H1 (cell line): ENCODE measurements at regions not wholly inside any gene's neighbourhood (a gene's known extent, or its start where the extent isn't known, plus 50 kb on each side); places are given as distances from the start of the nearest gene placed in this dataset.

Experiments used
- CTCF ChIA-PET: fragments of 300-600 bp; sonication (Branson Sonifier 250); formaldehyde crosslinking; loops from one replicate; lab custom pipeline; 2021; ENCODE audit not compliant: partially characterized antibody; lab: Charles Lee
- POLR2A ChIA-PET: fragments of 300-600 bp; sonication (Branson Sonifier 250); formaldehyde crosslinking; loops from one replicate; lab custom pipeline; 2021; ENCODE audit warnings: inconsistent platforms; ENCODE audit not compliant: partially characterized antibody; lab: Charles Lee
- DNase-seq, 2 experiments: peaks; one replicate each; pipeline versions ENCODE4 v3.0.0 to v3.0.0-alpha.2; 2010 to 2022; ENCODE audit warnings: low spot score in 2 of 2, low read depth in 1 of 2, mixed read lengths in 1 of 2
- FAIRE-seq: peaks from 2 replicates; lab custom pipeline; 2011; peaks lifted over from hg19 to GRCh38; lab: Jason Lieb, UNC
- H2AFZ ChIP-seq: 2 replicates; pipeline ENCODE4 v1.8.1; 2012; ENCODE audit warnings: low read length, inconsistent platforms
- H2AK5ac ChIP-seq: 2 replicates; pipeline ENCODE4 v1.6.1; 2013; ENCODE audit warnings: low read depth, low read length
- H2BK120ac ChIP-seq: replicated peaks from 2 replicates; pipeline ENCODE3; 2013; ENCODE audit warnings: low read depth, low read length, inconsistent platforms
- H2BK12ac ChIP-seq: 2 replicates; pipeline ENCODE4 v1.6.1; 2013; ENCODE audit warnings: low read depth, low read length
- H2BK15ac ChIP-seq: 2 replicates; pipeline ENCODE4 v1.6.1; 2013; ENCODE audit warnings: low read length
- H2BK20ac ChIP-seq: 2 replicates; pipeline ENCODE4 v1.6.1; 2013; ENCODE audit warnings: low read length
- H2BK5ac ChIP-seq: 2 replicates; pipeline ENCODE4 v1.6.1; 2013; ENCODE audit warnings: low read depth, low read length
- H3K14ac ChIP-seq: 2 replicates; pipeline ENCODE4 v1.6.1; 2013; ENCODE audit warnings: inconsistent platforms; ENCODE audit not compliant: insufficient read length
- H3K18ac ChIP-seq: 2 replicates; pipeline ENCODE4 v1.6.1; 2013; ENCODE audit warnings: low read length; ENCODE audit errors: extremely low read depth
- H3K23ac ChIP-seq: 2 replicates; pipeline ENCODE4 v1.6.1; 2013; ENCODE audit warnings: inconsistent platforms; ENCODE audit not compliant: insufficient read length
- H3K23me2 ChIP-seq: 2 replicates; pipeline ENCODE4 v1.6.1; 2013; ENCODE audit warnings: low read depth, low read length
- H3K27ac ChIP-seq: 2 replicates; pipeline ENCODE4 v1.6.1; 2011; ENCODE audit warnings: low read depth, low read length, inconsistent platforms
- H3K27me3 ChIP-seq, 4 experiments: replicated peaks in 1 of 4; 1 replicate in 1 of 4; 2 replicates in 3 of 4; pipeline versions ENCODE4 v1.6.1 to v1.8.1; 2011 to 2013; ENCODE audit warnings: low read length in 3 of 4, mild to moderate bottlenecking in 3 of 4, inconsistent platforms in 2 of 4, mixed read lengths in 2 of 4, moderate library complexity in 1 of 4; ENCODE audit not compliant: control insufficient read depth in 3 of 4, insufficient read depth in 3 of 4; ENCODE audit errors: extremely low read depth in 1 of 4
- H3K36me3 ChIP-seq, 4 experiments: 2 replicates each; pipeline versions ENCODE4 v1.6.1 to v1.8.1; 2011 to 2013; ENCODE audit warnings: mild to moderate bottlenecking in 4 of 4, low read length in 3 of 4, moderate library complexity in 2 of 4, control low read depth in 1 of 4, inconsistent platforms in 1 of 4; ENCODE audit not compliant: insufficient read depth in 4 of 4, control insufficient read depth in 2 of 4
- H3K4ac ChIP-seq: replicated peaks from 2 replicates; pipeline ENCODE3; 2013; ENCODE audit warnings: low read length, low read depth, mixed read lengths, inconsistent platforms; ENCODE audit not compliant: insufficient read length
- H3K4me1 ChIP-seq, 4 experiments: replicated peaks in 1 of 4; 1 replicate in 1 of 4; 2 replicates in 3 of 4; pipeline versions ENCODE4 v1.6.1 to v1.8.1; 2011 to 2013; ENCODE audit warnings: low read length in 3 of 4, inconsistent platforms in 2 of 4, mixed read lengths in 1 of 4; ENCODE audit not compliant: insufficient read depth in 4 of 4, control insufficient read depth in 3 of 4
- H3K4me2 ChIP-seq, 2 experiments: 2 replicates each; pipeline versions ENCODE4 v1.6.1 to v1.8.1; 2011 to 2013; ENCODE audit warnings: low read depth in 2 of 2, low read length in 2 of 2, control low read depth in 1 of 2, inconsistent platforms in 1 of 2, mild to moderate bottlenecking in 1 of 2; ENCODE audit not compliant: insufficient read depth in 1 of 2
- H3K4me3 ChIP-seq, 4 experiments: fragments of 200-600, 300-600 bp in 1 of 4; sonication (generic), shearing (Covaris generic), sonication (Bioruptor Twin) in 1 of 4; 2 replicates each; pipeline versions ENCODE4 v1.5.1 to v1.8.1; 2011 to 2016; ENCODE audit warnings: low read length in 4 of 4, low read depth in 3 of 4, control low read depth in 2 of 4, inconsistent platforms in 2 of 4, mild to moderate bottlenecking in 2 of 4, mixed read lengths in 1 of 4, moderate library complexity in 1 of 4; ENCODE audit not compliant: insufficient read depth in 2 of 4; ENCODE audit errors: extremely low read depth in 1 of 4
- H3K56ac ChIP-seq: replicated peaks from 2 replicates; pipeline ENCODE3; 2013; ENCODE audit warnings: low read depth, mild to moderate bottlenecking, mixed read lengths, low read length, inconsistent platforms; ENCODE audit not compliant: insufficient read length
- H3K79me1 ChIP-seq: 2 replicates; pipeline ENCODE4 v1.6.1; 2013; ENCODE audit warnings: low read depth, low read length, control low read depth
- H3K79me2 ChIP-seq, 2 experiments: 2 replicates each; pipeline versions ENCODE4 v1.6.1 to v1.8.1; 2012 to 2013; ENCODE audit warnings: low read length in 2 of 2, mild to moderate bottlenecking in 2 of 2, inconsistent platforms in 1 of 2; ENCODE audit not compliant: insufficient read depth in 2 of 2, control insufficient read depth in 1 of 2
- H3K9ac ChIP-seq, 4 experiments: replicated peaks in 1 of 4; 1 replicate in 1 of 4; 2 replicates in 3 of 4; pipeline versions ENCODE4 v1.6.1 to v1.8.1; 2011 to 2013; ENCODE audit warnings: low read depth in 3 of 4, low read length in 3 of 4, control low read depth in 2 of 4, mild to moderate bottlenecking in 2 of 4, moderate library complexity in 2 of 4, inconsistent platforms in 1 of 4; ENCODE audit errors: extremely low read depth in 1 of 4
- H3K9me3 ChIP-seq, 2 experiments: 2 replicates each; pipeline versions ENCODE4 v1.6.1 to v1.8.1; 2012 to 2013; ENCODE audit warnings: mild to moderate bottlenecking in 2 of 2, moderate library complexity in 2 of 2, control low read depth in 1 of 2, inconsistent platforms in 1 of 2, low read depth in 1 of 2, low read length in 1 of 2, mixed read lengths in 1 of 2; ENCODE audit not compliant: insufficient read depth in 2 of 2
- H4K20me1 ChIP-seq, 2 experiments: replicated peaks in 1 of 2; 2 replicates each; pipeline versions ENCODE3 to v1.8.1; 2011 to 2013; ENCODE audit warnings: inconsistent platforms in 2 of 2, low read length in 2 of 2, mild to moderate bottlenecking in 1 of 2; ENCODE audit not compliant: insufficient read depth in 2 of 2, control insufficient read depth in 1 of 2
- H4K5ac ChIP-seq: 2 replicates; pipeline ENCODE4 v1.6.1; 2013; ENCODE audit warnings: low read length, low read depth, mixed read lengths, inconsistent platforms; ENCODE audit not compliant: insufficient read length
- H4K8ac ChIP-seq: 2 replicates; pipeline ENCODE4 v1.8.0; 2013; ENCODE audit warnings: mild to moderate bottlenecking, moderate library complexity, low read length, inconsistent platforms; ENCODE audit not compliant: insufficient read depth; ENCODE audit errors: extremely low read depth
- H4K91ac ChIP-seq: replicated peaks from 2 replicates; pipeline ENCODE3; 2013; ENCODE audit warnings: low read length, mixed read lengths, inconsistent platforms; ENCODE audit not compliant: insufficient read length
- ATF3 ChIP-seq: IDR thresholded peaks from 2 replicates; pipeline ENCODE4 v1.6.1; 2011; ENCODE audit warnings: low read depth, mild to moderate bottlenecking, low read length; ENCODE audit not compliant: insufficient read depth
- FOSL1 ChIP-seq: IDR thresholded peaks from 2 replicates; pipeline ENCODE4 v1.6.1; 2011; ENCODE audit warnings: mild to moderate bottlenecking, low read depth, low read length, moderate library complexity; ENCODE audit not compliant: insufficient read depth
- GABPA ChIP-seq: IDR thresholded peaks from 2 replicates; pipeline ENCODE4 v1.6.1; 2011; ENCODE audit warnings: mild to moderate bottlenecking, low read length, moderate library complexity, borderline replicate concordance; ENCODE audit not compliant: insufficient read depth
- GTF2F1 ChIP-seq: IDR thresholded peaks from 2 replicates; pipeline ENCODE4 v1.6.1; 2012; ENCODE audit warnings: low read depth, low read length, improper control_type of control experiment, borderline replicate concordance
- KDM1A ChIP-seq: fragments of 200-600, 300-600 bp; sonication (generic); IDR thresholded peaks from 2 replicates; pipeline ENCODE4 v1.7.1; 2016; ENCODE audit warnings: mild to moderate bottlenecking, low read length, borderline replicate concordance
- POU5F1 ChIP-seq: IDR thresholded peaks from 2 replicates; pipeline ENCODE4 v1.6.1; 2011; ENCODE audit warnings: low read depth, mild to moderate bottlenecking, low read length, moderate library complexity
- RAD21 ChIP-seq, 2 experiments: IDR thresholded peaks in 1 of 2; conservative IDR thresholded peaks in 1 of 2; 2 replicates each; pipeline ENCODE4 v1.6.1; 2011; ENCODE audit warnings: low read depth in 2 of 2, low read length in 2 of 2, improper control_type of control experiment in 1 of 2, inconsistent platforms in 1 of 2, mild to moderate bottlenecking in 1 of 2, moderate library complexity in 1 of 2
- RNF2 ChIP-seq: fragments of 200-900, 300-1000 bp; sonication (generic); IDR thresholded peaks from 2 replicates; pipeline ENCODE4 v1.7.1; 2016; ENCODE audit warnings: borderline replicate concordance, low read depth, mild to moderate bottlenecking, antibody characterized with exemption, low read length; ENCODE audit not compliant: poor library complexity, severe bottlenecking; ENCODE audit errors: missing control alignments
- SIN3A ChIP-seq, 2 experiments: IDR thresholded peaks in 1 of 2; conservative IDR thresholded peaks in 1 of 2; 2 replicates each; pipeline ENCODE4 v1.6.1; 2011 to 2012; ENCODE audit warnings: low read length in 2 of 2, improper control_type of control experiment in 1 of 2, low read depth in 1 of 2, mild to moderate bottlenecking in 1 of 2
- TAF1 ChIP-seq: IDR thresholded peaks from 2 replicates; pipeline ENCODE4 v1.6.1; 2011; ENCODE audit warnings: mild to moderate bottlenecking, low read depth, low read length
- TAF7 ChIP-seq: optimal IDR thresholded peaks from 2 replicates; pipeline ENCODE3; 2011; ENCODE audit warnings: low read depth, mild to moderate bottlenecking, inconsistent platforms, low read length, moderate library complexity, borderline replicate concordance
- WGBS, 2 experiments: shearing (Covaris generic) in 1 of 2; methylation state at CpG; one replicate each; pipeline versions ENCODE4 v1.1.6 to v1.1.7; 2013 to 2015; ENCODE audit warnings: low lambda C conversion rate in 2 of 2, mixed read lengths in 2 of 2, inconsistent platforms in 1 of 2, low coverage in 1 of 2, missing lambda C conversion rate in 1 of 2; ENCODE audit not compliant: insufficient replicate concordance in 2 of 2, insufficient coverage in 1 of 2, insufficient read length in 1 of 2; ENCODE audit errors: extremely low coverage in 1 of 2, missing lambda C conversion rate in 1 of 2; 5-methylcytosine and 5-hydroxymethylcytosine counted together

GRCh38 chr2:199535445-199536177 lies 77.9 kb upstream of the SATB2 start:
- 89% methylated on average over 7 of the region's 7 CpGs; no CpG with 5 or more reads in 1 of the 2 experiments for WGBS, 2 experiments
- no peak overlapping the region for H2BK12ac ChIP-seq
- no peak for DNase-seq
- no peak overlapping the region for H2BK15ac ChIP-seq
- H3K4me1 ChIP-seq = no peaks in the 10 kb centered on the region
- no peak overlapping the region for H3K23ac ChIP-seq
- no peak overlapping the region for H4K5ac ChIP-seq
- no peak overlapping the region for H3K9ac ChIP-seq
- no peaks in the 10 kb centered on the region for H3K36me3 ChIP-seq
- no peak overlapping the region for H2AFZ ChIP-seq
- FAIRE-seq = no peak
- H4K20me1 ChIP-seq = no peaks in the 10 kb centered on the region
- no peak overlapping the region for H2AK5ac ChIP-seq
- POLR2A ChIA-PET = no interaction called here
- no peak overlapping the region for H3K18ac ChIP-seq
- H3K27ac ChIP-seq = no peak overlapping the region
- H3K14ac ChIP-seq = no peak overlapping the region
- no peak overlapping the region for H3K4me2 ChIP-seq
- H3K4me3 ChIP-seq = no peak overlapping the region
- H2BK5ac ChIP-seq = no peak overlapping the region
- no peak overlapping the region for H2BK120ac ChIP-seq
- no peaks in the 10 kb centered on the region for H3K79me1 ChIP-seq
- no peaks in the 10 kb centered on the region for H3K9me3 ChIP-seq
- H3K56ac ChIP-seq = no peak overlapping the region
- no peak overlapping the region for H3K4ac ChIP-seq
- no peak overlapping the region for H2BK20ac ChIP-seq
- CTCF ChIA-PET = interaction anchor here (0.6 to 1.9 kb wide), 3 partner anchors 65 to 203 kb away, joined by 3 to 4 read pairs (median 3); no protein-coding TSS in a partner anchor
- no peaks in the 10 kb centered on the region for H3K79me2 ChIP-seq
- no peak overlapping the region for H4K91ac ChIP-seq
- no peaks in the 10 kb centered on the region for H3K23me2 ChIP-seq
- no peak overlapping the region for H4K8ac ChIP-seq
- H3K27me3 ChIP-seq = no peaks in the 10 kb centered on the region
- no peak for TF ChIP-seq GTF2F1
- TF ChIP-seq POU5F1 = no peak
- no peak for TF ChIP-seq ATF3
- TF ChIP-seq KDM1A = no peak
- TF ChIP-seq TAF7 = no peak
- no peak for TF ChIP-seq SIN3A (conservative IDR thresholded peaks at IDR 0.05 in 1 of 2, IDR thresholded peaks at IDR 0.05 in 1 of 2; ENCODE audit: low read depth in 1 of 2, low read length in 2 of 2)
- TF ChIP-seq TAF1 = no peak
- TF ChIP-seq FOSL1 = no peak
- TF ChIP-seq GABPA = no peak
- TF ChIP-seq RAD21 (IDR thresholded peaks at IDR 0.05 in 1 of 2, conservative IDR thresholded peaks at IDR 0.05 in 1 of 2; ENCODE audit: low read depth in 2 of 2, low read length in 2 of 2) = no peak
- no peak for TF ChIP-seq RNF2
